Neural progenitor cell (in vitro differentiated cells): ENCODE measurements at regions not wholly inside any gene's neighbourhood (a gene's known extent, or its start where the extent isn't known, plus 50 kb on each side); places are given as distances from the start of the nearest gene placed in this dataset.

ENCODE experiments used
- DNase-seq: peaks from one replicate; pipeline ENCODE4 v3.0.0-alpha.2; 2016; ENCODE audit warnings: low spot score
- H2AFZ ChIP-seq: fragments of 200-600 bp; sonication (generic); replicated peaks from 2 replicates; pipeline ENCODE4 v1.6.1; 2016; ENCODE audit warnings: antibody characterized with exemption
- H3F3A ChIP-seq: fragments of 200-600 bp; sonication (generic); 2 replicates; pipeline ENCODE4 v1.6.1; 2016; ENCODE audit warnings: antibody characterized with exemption, low read depth
- H3K27ac ChIP-seq: fragments of 200-600 bp; sonication (generic); 2 replicates; pipeline ENCODE4 v1.5.1; 2016; ENCODE audit warnings: mild to moderate bottlenecking
- H3K27me3 ChIP-seq: fragments of 200-600 bp; sonication (generic); 2 replicates; pipeline ENCODE4 v1.6.1; 2016; ENCODE audit warnings: mild to moderate bottlenecking, moderate library complexity
- H3K36me3 ChIP-seq: fragments of 200-600 bp; sonication (generic); 2 replicates; pipeline ENCODE4 v1.5.1; 2016
- H3K4me1 ChIP-seq: fragments of 200-600 bp; sonication (generic); 2 replicates; pipeline ENCODE4 v1.6.1; 2016; ENCODE audit warnings: mixed run types
- H3K4me2 ChIP-seq: fragments of 200-600 bp; sonication (generic); 2 replicates; pipeline ENCODE4 v1.6.1; 2016
- H3K4me3 ChIP-seq: fragments of 200-600 bp; sonication (generic); 2 replicates; pipeline ENCODE4 v1.5.1; 2016
- H3K79me2 ChIP-seq: fragments of 200-600 bp; sonication (generic); 2 replicates; pipeline ENCODE4 v1.6.1; 2016; ENCODE audit warnings: low read depth
- H3K9ac ChIP-seq: fragments of 200-600 bp; sonication (generic); 2 replicates; pipeline ENCODE4 v1.6.1; 2016
- H3K9me3 ChIP-seq: fragments of 200-600 bp; sonication (generic); 2 replicates; pipeline ENCODE4 v1.5.1; 2016; ENCODE audit warnings: low read depth
- H4K20me1 ChIP-seq: fragments of 200-600 bp; sonication (generic); 2 replicates; pipeline ENCODE4 v1.6.1; 2016; ENCODE audit warnings: low read depth
- H3K27ac Mint-ChIP-seq: 3 replicates; pipeline ENCODE4 v1.8.0; 2021; ENCODE audit warnings: mixed read lengths
- H3K27me3 Mint-ChIP-seq: 2 replicates; pipeline ENCODE4 v1.8.0; 2022; ENCODE audit warnings: low read depth, mild to moderate bottlenecking, inconsistent platforms, moderate library complexity, mixed read lengths; ENCODE audit not compliant: insufficient read depth
- H3K36me3 Mint-ChIP-seq: 3 replicates; pipeline ENCODE4 v1.8.0; 2021; ENCODE audit warnings: mixed read lengths
- H3K4me1 Mint-ChIP-seq: 3 replicates; pipeline ENCODE4 v1.8.0; 2021; ENCODE audit warnings: mixed read lengths
- H3K4me3 Mint-ChIP-seq: 3 replicates; pipeline ENCODE4 v1.8.0; 2021; ENCODE audit warnings: mild to moderate bottlenecking, moderate library complexity, mixed read lengths
- H3K9me3 Mint-ChIP-seq: 3 replicates; pipeline ENCODE4 v1.8.0; 2020; ENCODE audit warnings: mixed read lengths
- CTCF ChIP-seq: fragments of 200-600 bp; sonication (generic); IDR thresholded peaks from 2 replicates; pipeline ENCODE4 v1.5.1; 2017; ENCODE audit warnings: antibody characterized with exemption, mild to moderate bottlenecking
- EZH2 ChIP-seq: fragments of 200-600 bp; sonication (generic); IDR thresholded peaks from 2 replicates; pipeline ENCODE4 v1.6.1; 2017; ENCODE audit warnings: antibody characterized with exemption, mild to moderate bottlenecking, moderate library complexity
- EZH2phosphoT487 ChIP-seq: fragments of 200-600 bp; sonication (generic); IDR thresholded peaks from 2 replicates; pipeline ENCODE4 v1.6.1; 2017; ENCODE audit warnings: antibody characterized with exemption

- H3K9ac ChIP-seq = no peak overlapping the region
- no peak overlapping the region for H2AFZ ChIP-seq
- TF ChIP-seq EZH2phosphoT487 (no peak), CTCF (no peak), EZH2 (no peak)
- Mint-ChIP-seq H3K36me3 (no peaks in the 10 kb centered on the region), H3K4me3 (no peak overlapping the region), H3K9me3 (peaks cover 2% of the 10 kb centered on the region), H3K4me1 (peaks cover 11% of the 10 kb centered on the region), H3K27ac (no peak overlapping the region), H3K27me3 (no peaks in the 10 kb centered on the region)
- no peak for DNase-seq
- H3K4me1 ChIP-seq = no peaks in the 10 kb centered on the region
- no peaks in the 10 kb centered on the region for H3K27me3 ChIP-seq
- no peaks in the 10 kb centered on the region for H3F3A ChIP-seq
- no peaks in the 10 kb centered on the region for H3K9me3 ChIP-seq
- H3K79me2 ChIP-seq = no peaks in the 10 kb centered on the region
- no peaks in the 10 kb centered on the region for H3K36me3 ChIP-seq
- H3K4me2 ChIP-seq = no peak overlapping the region
- H3K4me3 ChIP-seq = no peak overlapping the region
- H4K20me1 ChIP-seq = no peaks in the 10 kb centered on the region
- H3K27ac ChIP-seq = no peak overlapping the region
Measured at GRCh38 chr20:6665621-6666355, 101.7 kb upstream of the BMP2 start.

DNA sequence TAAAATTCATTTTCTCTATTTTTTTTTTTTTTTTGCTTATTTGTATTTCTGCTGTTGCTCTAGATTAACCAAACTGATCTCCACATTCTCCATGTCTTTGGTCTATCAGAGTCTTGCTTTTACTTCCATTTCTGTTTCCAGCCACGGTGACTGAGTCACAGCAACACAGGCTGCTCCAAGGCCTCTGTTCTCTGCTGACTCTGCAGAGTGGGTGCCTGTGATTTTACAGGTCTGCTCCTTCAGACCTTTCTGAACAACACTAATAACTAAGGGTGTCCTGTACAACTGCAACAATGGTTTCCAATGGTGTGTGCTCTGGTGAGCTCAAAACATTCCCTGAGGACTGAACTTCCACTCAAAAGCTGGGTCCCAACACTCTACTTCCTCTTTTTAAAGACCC lies 102.3 kb upstream of the BMP2 start:
- no peak for DNase-seq
- H3K36me3 ChIP-seq = no peaks in the 10 kb centered on the region
- H3K27me3 ChIP-seq = no peaks in the 10 kb centered on the region
- H3K4me1 ChIP-seq = no peaks in the 10 kb centered on the region
- H3K4me2 ChIP-seq = no peak overlapping the region
- H3K4me3 Mint-ChIP-seq = no peak overlapping the region
- H3K27ac Mint-ChIP-seq = no peak overlapping the region
- no peaks in the 10 kb centered on the region for H3K27me3 Mint-ChIP-seq
- TF ChIP-seq EZH2phosphoT487 (no peak), EZH2 (no peak), CTCF (no peak)
- H3K36me3 Mint-ChIP-seq = no peaks in the 10 kb centered on the region
- H4K20me1 ChIP-seq = no peaks in the 10 kb centered on the region
- no peaks in the 10 kb centered on the region for H3K79me2 ChIP-seq
- H2AFZ ChIP-seq = no peak overlapping the region
- peaks cover 11% of the 10 kb centered on the region for H3K4me1 Mint-ChIP-seq
- no peak overlapping the region for H3K27ac ChIP-seq
- H3F3A ChIP-seq = no peaks in the 10 kb centered on the region
- no peak overlapping the region for H3K4me3 ChIP-seq
- H3K9me3 Mint-ChIP-seq = peaks cover 2% of the 10 kb centered on the region
- H3K9me3 ChIP-seq = no peaks in the 10 kb centered on the region
- H3K9ac ChIP-seq = no peak overlapping the region

GRCh38 chr20:6664574-6664973 lies 102.9 kb upstream of the BMP2 start:
- H3K4me1 ChIP-seq = no peaks in the 10 kb centered on the region
- H3K9me3 Mint-ChIP-seq = peaks cover 2% of the 10 kb centered on the region
- no peaks in the 10 kb centered on the region for H3K36me3 Mint-ChIP-seq
- H3K9me3 ChIP-seq = no peaks in the 10 kb centered on the region
- no peak overlapping the region for H3K27ac ChIP-seq
- H3K27me3 Mint-ChIP-seq = no peaks in the 10 kb centered on the region
- no peak overlapping the region for H2AFZ ChIP-seq
- H3K4me3 ChIP-seq = no peak overlapping the region
- H3K27me3 ChIP-seq = no peaks in the 10 kb centered on the region
- TF ChIP-seq CTCF (no peak), EZH2phosphoT487 (no peak)
- no peaks in the 10 kb centered on the region for H3K79me2 ChIP-seq
- H3K4me3 Mint-ChIP-seq = no peak overlapping the region
- H3K4me2 ChIP-seq = no peak overlapping the region
- no peaks in the 10 kb centered on the region for H3K36me3 ChIP-seq
- H3K9ac ChIP-seq = no peak overlapping the region
- no peak for DNase-seq
- no peaks in the 10 kb centered on the region for H3F3A ChIP-seq
- H4K20me1 ChIP-seq = no peaks in the 10 kb centered on the region
- H3K4me1 Mint-ChIP-seq = peaks cover 11% of the 10 kb centered on the region
- no peak overlapping the region for H3K27ac Mint-ChIP-seq
